ENCODE measurements at regions not wholly inside any gene's neighbourhood (a gene's known extent, or its start where the extent isn't known, plus 50 kb on each side); places are given as distances from the start of the nearest gene placed in this dataset.

GRCh38 chr6:82006027-82006738 is 241.4 kb downstream of the IBTK start:
- DNase-seq, result peak in 2 of 5 donors; percentile 15 to 23
- H3K9me3 ChIP-seq, result no peaks in the 10 kb centered on the region

DNA sequence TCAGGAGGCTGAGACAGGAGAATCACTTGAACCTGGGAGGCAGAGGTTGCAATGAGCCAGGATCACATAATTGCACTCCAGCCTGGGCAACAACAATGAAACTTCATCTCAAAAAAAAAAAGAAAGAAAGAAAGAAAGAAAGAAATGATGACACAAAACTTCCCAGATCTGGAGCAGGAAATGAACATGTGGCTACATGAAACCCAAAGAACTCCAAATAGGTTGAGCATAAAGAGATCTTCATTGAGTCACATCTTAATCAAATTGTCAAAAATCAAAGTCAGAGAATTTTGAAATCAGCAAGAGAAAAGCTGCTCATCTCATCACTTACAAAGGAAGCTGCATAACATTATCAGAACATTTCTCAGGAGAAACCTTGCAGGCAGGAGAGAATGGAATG is 247.0 kb downstream of the IBTK start:
- TF ChIP-seq, protein P1, sequence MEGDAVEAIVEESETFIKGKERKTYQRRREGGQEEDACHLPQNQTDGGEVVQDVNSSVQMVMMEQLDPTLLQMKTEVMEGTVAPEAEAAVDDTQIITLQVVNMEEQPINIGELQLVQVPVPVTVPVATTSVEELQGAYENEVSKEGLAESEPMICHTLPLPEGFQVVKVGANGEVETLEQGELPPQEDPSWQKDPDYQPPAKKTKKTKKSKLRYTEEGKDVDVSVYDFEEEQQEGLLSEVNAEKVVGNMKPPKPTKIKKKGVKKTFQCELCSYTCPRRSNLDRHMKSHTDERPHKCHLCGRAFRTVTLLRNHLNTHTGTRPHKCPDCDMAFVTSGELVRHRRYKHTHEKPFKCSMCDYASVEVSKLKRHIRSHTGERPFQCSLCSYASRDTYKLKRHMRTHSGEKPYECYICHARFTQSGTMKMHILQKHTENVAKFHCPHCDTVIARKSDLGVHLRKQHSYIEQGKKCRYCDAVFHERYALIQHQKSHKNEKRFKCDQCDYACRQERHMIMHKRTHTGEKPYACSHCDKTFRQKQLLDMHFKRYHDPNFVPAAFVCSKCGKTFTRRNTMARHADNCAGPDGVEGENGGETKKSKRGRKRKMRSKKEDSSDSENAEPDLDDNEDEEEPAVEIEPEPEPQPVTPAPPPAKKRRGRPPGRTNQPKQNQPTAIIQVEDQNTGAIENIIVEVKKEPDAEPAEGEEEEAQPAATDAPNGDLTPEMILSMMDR (IDR thresholded peaks at IDR 0.05), result no peak
- no peak for TF ChIP-seq POLR2A (IDR thresholded peaks at IDR 0.05)
- TF ChIP-seq EP300 (IDR thresholded peaks at IDR 0.05), result no peak
- intact Hi-C loops (cut with DNase I), result no loop called here
- Histone ChIP-seq H3K36me3 (no peaks in the 10 kb centered on the region), H3K4me3 (no peak overlapping the region), H3K4me1 (ENCODE audit: insufficient read depth) (no peaks in the 10 kb centered on the region), H3K27me3 (no peaks in the 10 kb centered on the region), H3K9me3 (no peaks in the 10 kb centered on the region), H3K27ac (no peak overlapping the region)
- no peak for DNase-seq

More at GRCh38 chr6:82006027-82006738, 241.4 kb downstream of the IBTK start:
- intact Hi-C loops (cut with DNase I), result no loop called here
- Histone ChIP-seq H3K4me1 (ENCODE audit: insufficient read depth) (no peaks in the 10 kb centered on the region), H3K4me3 (no peak overlapping the region), H3K36me3 (no peaks in the 10 kb centered on the region), H3K27ac (no peak overlapping the region), H3K27me3 (no peaks in the 10 kb centered on the region)
- WGBS, 3 donors, result 63 to 88% (median 70%) methylated on average over 5 of the region's 5 CpGs
- TF ChIP-seq, protein P1 (IDR thresholded peaks at IDR 0.05), result peak in 2 of 3 donors; percentile 25 to 27
- TF ChIP-seq EP300 (IDR thresholded peaks at IDR 0.05) (no peak), POLR2A (IDR thresholded peaks at IDR 0.05) (no peak)

DNA sequence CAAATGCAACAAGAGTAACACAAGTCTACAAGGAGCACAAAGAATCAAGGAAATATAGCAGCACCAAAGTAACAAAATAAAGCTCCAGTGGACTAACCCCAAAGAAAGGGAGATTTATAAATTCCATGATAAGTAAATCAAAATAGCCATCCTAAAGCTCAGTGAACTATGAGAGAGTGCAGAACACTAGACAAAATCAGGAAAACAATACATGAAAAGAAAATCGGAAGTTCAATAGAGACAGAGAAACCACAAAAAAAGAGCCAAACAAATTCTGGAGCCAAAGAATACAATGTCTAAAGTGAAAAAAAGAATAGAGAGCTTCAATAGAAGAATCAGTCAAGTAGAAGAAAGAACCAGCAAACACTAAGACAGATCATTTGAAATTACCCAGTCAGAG is 247.3 kb upstream of the TENT5A start:
- WGBS, 3 donors, result 28 to 35% (median 34%) methylated on average over 1 of the region's 1 CpG
- Histone ChIP-seq H3K27me3 (no peaks in the 10 kb centered on the region), H3K4me3 (no peak overlapping the region), H3K36me3 (no peaks in the 10 kb centered on the region), H3K4me1 (ENCODE audit: insufficient read depth) (no peaks in the 10 kb centered on the region), H3K9me3 (no peaks in the 10 kb centered on the region), H3K27ac (no peak overlapping the region)
- intact Hi-C loops (cut with DNase I), result no loop called here
- DNase-seq, result no peak
- TF ChIP-seq EP300 (IDR thresholded peaks at IDR 0.05) (no peak), POLR2A (IDR thresholded peaks at IDR 0.05) (no peak)
- TF ChIP-seq, protein P1 (IDR thresholded peaks at IDR 0.05), result no peak

- TF ChIP-seq EP300 (IDR thresholded peaks at IDR 0.05) (no peak), POLR2A (IDR thresholded peaks at IDR 0.05) (no peak)
- TF ChIP-seq, protein P1 (IDR thresholded peaks at IDR 0.05), result no peak
- intact Hi-C loops (cut with DNase I), result no loop called here
- no peak for DNase-seq
- no peaks in the 10 kb centered on the region for H3K4me1 ChIP-seq (ENCODE audit: insufficient read depth)
- H3K27ac ChIP-seq, result no peak overlapping the region
- no peaks in the 10 kb centered on the region for H3K36me3 ChIP-seq
- 82 to 96% (median 85%) methylated on average over 2 of the region's 2 CpGs for WGBS, 3 donors
- H3K27me3 ChIP-seq, result no peaks in the 10 kb centered on the region
- H3K9me3 ChIP-seq, result no peaks in the 10 kb centered on the region
- no peak overlapping the region for H3K4me3 ChIP-seq
Measured at GRCh38 chr6:81999270-81999669, 246.8 kb upstream of the TENT5A start.
